D721Med (cell line): ENCODE measurements at regions not wholly inside any gene's neighbourhood (a gene's known extent, or its start where the extent isn't known, plus 50 kb on each side); places are given as distances from the start of the nearest gene placed in this dataset.

Experiments
- DNase-seq: peaks from one replicate; pipeline ENCODE4 v3.0.0; 2011; ENCODE audit warnings: low spot score; ENCODE audit not compliant: insufficient read length
- FAIRE-seq: peaks from 2 replicates; lab custom pipeline; 2011; peaks lifted over from hg19 to GRCh38; lab: Jason Lieb, UNC
- CTCF ChIP-seq: IDR thresholded peaks from 2 replicates; pipeline ENCODE4 v1.5.1; 2012; ENCODE audit warnings: mild to moderate bottlenecking, control low read depth; ENCODE audit not compliant: insufficient read depth; ENCODE audit errors: missing control alignments

GRCh38 chr4:35975617-35976355 is 268.5 kb downstream of the ARAP2 start:
- DNase-seq: no peak
- no peak for TF ChIP-seq CTCF
- FAIRE-seq: no peak

- DNase-seq (no peak), FAIRE-seq (no peak)
- TF ChIP-seq CTCF: no peak
These were observed 265.8 kb downstream of the ARAP2 start for GRCh38 chr4:35978551-35978950.

GRCh38 chr4:35982318-35982717 is 262.0 kb downstream of the ARAP2 start:
- TF ChIP-seq CTCF: no peak

GRCh38 chr4:35986537-35986936 is 257.8 kb downstream of the ARAP2 start:
- DNase-seq: no peak
- no peak for TF ChIP-seq CTCF
- FAIRE-seq: no peak

More at GRCh38 chr4:35982318-35982717, 262.0 kb downstream of the ARAP2 start:
- DNase-seq (no peak), FAIRE-seq (no peak)

GRCh38 chr4:35993606-35994005 is 250.7 kb downstream of the ARAP2 start:
- FAIRE-seq (peak; percentile 35), DNase-seq (no peak)
- TF ChIP-seq CTCF: no peak

GRCh38 chr4:36000941-36001557 is 243.3 kb downstream of the ARAP2 start:
- no peak for DNase-seq
- no peak for FAIRE-seq
- TF ChIP-seq CTCF: no peak

GRCh38 chr4:36003051-36003450 is 241.3 kb downstream of the ARAP2 start:
- DNase-seq: no peak
- no peak for TF ChIP-seq CTCF
- FAIRE-seq: no peak
